ENCODE measurements at regions not wholly inside any gene's neighbourhood (a gene's known extent, or its start where the extent isn't known, plus 50 kb on each side); places are given as distances from the start of the nearest gene placed in this dataset.

GRCh38 chr6:119608994-119609393, 259.4 kb upstream of the MAN1A1 start:
- no peak for DNase-seq (ENCODE audit: low spot score)

- DNase-seq (ENCODE audit: low spot score) = no peak
Measured at GRCh38 chr6:119604124-119604523, 254.6 kb upstream of the MAN1A1 start.

DNA sequence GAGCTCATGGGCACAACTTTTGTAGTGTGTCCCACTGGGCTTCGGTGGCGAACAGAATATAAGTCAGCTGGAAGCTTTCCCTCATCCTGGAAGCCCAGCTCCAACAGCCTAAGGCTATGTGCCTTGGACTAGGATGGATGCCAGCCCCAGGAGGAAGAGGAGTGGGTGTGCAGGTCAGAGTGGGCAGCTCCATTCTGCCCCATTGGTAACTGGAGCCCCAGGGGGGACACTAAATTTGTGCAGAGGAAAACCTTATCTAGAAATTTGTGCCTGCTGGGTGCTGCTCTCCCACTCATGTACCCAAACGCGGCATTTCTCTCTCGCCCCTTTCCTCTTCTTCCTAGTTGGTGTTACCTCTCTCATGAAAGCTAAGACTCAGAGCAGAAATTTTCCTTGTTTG, 253.9 kb upstream of the MAN1A1 start:
- DNase-seq (ENCODE audit: low spot score) = no peak

- no peak for DNase-seq (ENCODE audit: low spot score)
Measured at GRCh38 chr6:119602215-119603178, 252.9 kb upstream of the MAN1A1 start.

DNA sequence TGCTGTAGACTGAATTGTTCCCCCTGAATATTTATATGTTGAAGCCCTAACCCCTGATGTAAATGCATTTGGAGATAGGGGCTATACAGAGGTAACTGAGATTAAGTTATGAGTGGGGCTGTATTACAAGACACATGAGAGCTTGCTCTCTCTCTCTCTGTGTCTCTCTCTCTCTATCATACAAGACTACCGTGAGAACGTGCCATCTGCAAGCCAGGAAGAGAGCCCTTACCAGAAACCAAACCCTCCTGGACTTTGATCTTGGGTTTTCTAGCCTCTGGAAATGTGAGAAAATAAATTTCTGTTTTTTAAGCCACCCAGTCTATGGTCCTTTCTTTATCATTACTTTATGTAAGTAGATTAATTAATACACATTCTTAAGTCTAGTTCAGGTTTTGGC, 249.3 kb upstream of the MAN1A1 start:
- no peak for DNase-seq (ENCODE audit: low spot score)

GRCh38 chr6:119594907-119595306, 245.3 kb upstream of the MAN1A1 start:
- DNase-seq (ENCODE audit: low spot score) = no peak

DNA sequence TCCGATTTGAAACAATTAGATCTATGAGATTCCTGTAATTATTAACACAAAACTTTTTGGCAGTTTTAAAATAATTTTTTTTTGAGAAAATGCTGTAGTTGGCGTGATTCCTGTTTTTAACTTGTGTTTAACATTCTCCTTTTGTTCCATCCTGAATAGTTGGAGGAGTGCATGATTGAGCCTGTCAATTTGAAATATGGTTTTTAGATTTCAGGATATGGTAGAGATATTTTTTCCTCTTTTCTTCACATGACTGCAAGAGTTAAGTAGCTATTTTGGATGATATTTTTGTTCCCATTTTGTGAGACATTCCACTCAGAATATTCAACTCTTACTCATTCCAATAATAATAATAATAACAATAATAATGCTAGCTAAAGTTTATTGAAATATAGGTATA, 241.7 kb upstream of the MAN1A1 start:
- DNase-seq (ENCODE audit: low spot score) = no peak

DNA sequence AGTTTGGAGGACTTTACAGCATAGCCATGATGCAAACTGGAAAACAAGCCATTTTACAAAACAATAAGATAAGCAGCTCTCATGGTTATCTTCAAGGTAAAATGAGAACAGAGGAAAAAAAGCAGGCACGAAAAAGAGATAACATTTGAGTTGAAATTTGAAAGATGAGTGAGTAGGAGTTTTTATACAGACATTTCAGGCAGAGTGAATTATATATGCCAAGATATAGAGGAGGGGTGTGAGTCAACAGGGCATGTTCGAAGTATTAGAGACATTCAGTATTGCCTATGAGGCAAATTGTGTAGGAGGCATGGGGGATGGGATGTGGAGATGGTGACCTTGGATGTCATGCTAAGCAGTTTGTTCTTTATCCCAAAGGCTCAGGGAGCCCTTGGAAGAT, 240.5 kb upstream of the MAN1A1 start:
- no peak for DNase-seq (ENCODE audit: low spot score)

- no peak for DNase-seq (ENCODE audit: low spot score)
Measured at GRCh38 chr6:119587537-119587936, 238.0 kb upstream of the MAN1A1 start.

DNA sequence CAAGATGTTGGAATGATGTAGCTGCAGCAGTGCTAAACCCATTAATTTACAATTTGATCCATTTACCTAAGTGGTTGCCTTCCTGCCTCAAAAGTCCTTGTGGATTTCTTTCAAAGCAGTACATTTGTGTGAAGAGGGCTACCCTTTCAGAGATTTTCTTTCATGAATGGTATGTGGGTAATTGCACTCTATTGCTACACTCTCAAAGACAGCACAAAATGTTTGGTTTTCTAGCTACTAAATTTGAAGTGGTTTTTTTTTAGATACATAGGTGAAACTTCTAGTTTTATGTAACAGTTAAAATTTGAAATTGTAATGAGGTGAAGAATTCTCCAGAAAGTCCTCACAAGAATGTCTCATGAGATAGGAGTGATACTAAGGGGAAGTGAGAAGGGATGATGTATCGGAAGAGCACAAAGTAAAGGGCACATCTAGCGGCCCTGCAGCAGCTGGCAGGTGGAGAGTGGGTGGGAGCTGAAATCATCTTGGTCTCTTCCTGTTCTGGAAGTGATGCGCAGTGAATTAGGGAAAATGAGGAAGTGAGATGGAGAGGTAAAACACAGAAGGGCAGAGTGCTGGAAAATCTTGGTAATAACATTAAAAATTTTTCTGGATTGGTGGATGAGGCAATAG, 236.8 kb upstream of the MAN1A1 start:
- no peak for DNase-seq (ENCODE audit: low spot score)

DNA sequence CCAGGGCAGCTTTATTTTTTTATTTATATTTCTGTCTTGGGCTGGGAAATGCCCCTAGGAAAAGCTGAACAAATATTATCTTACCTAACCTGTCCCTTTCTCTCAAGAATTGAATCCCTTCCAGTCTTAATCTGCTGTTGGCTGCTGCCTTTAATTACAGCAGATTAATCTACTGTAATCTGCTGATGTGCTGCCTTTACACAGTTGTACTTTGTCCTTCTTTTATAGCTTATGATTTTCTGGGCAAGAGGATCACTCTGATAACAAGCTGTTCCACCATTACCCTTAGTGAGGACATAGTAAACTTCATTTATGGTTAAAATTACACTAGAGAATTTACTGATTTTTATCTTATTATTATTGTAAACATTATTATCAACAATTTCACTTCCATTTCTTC, 234.5 kb upstream of the MAN1A1 start:
- no peak for DNase-seq (ENCODE audit: low spot score)

DNA sequence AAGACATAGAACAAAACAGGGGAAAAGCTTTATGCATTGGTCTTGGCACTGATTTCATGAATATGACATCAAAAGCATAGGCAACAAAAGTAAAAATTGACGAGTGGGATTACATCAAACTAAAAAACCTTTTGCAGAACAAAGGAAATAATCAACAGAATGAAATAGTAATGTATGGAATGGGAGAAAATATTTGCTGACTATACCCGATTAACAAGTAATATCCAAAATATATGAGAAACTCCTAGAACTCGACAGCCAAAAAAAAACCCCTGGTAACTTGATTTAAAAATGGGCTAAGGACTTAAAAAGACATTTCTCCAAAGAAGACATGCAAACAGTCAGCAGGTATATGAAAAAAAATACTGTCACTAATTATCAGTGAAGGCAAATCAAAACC, 231.7 kb upstream of the MAN1A1 start:
- DNase-seq (ENCODE audit: low spot score) = no peak

DNA sequence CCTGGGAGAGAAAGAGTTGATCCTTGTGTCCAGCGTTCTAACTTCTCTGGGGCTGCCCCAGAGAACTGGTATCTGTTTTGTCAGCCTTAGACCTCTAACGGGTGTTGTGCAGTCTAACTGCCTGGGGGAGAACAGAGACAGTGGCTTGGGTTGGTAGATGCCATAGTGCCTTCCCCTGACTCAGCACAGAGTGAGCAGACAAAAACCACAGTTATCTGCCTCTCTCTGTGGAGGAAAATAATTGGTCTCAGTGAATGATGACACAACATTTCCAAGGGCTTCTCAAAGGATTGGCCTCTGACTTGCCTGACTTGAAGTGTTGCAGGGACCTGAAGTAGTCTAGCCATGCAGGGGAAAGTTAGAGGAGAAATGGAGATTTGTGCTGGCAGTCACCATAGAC, 226.2 kb upstream of the MAN1A1 start:
- no peak for DNase-seq (ENCODE audit: low spot score)

DNA sequence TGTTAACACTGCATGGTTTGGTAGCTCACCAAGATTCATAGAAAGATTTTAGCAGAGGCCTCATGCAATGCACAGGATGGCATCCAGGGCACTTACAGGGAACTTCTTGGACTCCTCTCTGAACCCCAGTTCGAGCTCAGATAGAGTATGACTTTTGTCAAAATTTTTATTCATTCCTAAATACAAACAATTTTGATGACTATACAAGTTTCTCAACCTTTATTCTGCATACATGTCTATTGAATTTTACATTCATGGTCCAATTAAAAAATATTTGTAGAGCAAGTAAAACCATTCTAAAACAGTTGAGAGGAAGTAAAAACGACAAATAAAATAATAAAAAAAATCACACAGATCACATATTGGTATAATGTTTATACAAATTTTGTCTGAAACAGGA, 219.0 kb upstream of the MAN1A1 start:
- no peak for DNase-seq (ENCODE audit: low spot score)

GRCh38 chr6:119566546-119567260, 217.1 kb upstream of the MAN1A1 start:
- no peak for DNase-seq (ENCODE audit: low spot score)

DNA sequence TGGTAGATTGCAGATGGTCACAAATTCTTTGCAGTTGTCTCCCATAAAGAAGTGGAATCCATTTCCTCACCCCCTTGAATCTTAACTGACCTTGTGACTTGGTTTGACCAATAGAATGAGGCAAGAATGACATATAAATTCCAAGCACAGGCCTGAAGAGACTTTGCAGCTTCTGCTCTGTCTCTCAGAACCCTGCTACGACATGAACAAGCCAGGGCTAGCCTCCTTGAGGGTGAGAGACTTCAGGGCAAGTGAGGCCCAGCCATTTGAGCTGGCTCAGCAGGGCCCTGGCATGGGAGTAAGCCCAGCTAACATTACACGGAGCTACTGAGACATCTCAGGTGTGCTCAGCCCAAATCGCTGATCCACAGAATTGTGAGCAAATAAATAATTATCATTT, 216.3 kb upstream of the MAN1A1 start:
- no peak for DNase-seq (ENCODE audit: low spot score)

DNA sequence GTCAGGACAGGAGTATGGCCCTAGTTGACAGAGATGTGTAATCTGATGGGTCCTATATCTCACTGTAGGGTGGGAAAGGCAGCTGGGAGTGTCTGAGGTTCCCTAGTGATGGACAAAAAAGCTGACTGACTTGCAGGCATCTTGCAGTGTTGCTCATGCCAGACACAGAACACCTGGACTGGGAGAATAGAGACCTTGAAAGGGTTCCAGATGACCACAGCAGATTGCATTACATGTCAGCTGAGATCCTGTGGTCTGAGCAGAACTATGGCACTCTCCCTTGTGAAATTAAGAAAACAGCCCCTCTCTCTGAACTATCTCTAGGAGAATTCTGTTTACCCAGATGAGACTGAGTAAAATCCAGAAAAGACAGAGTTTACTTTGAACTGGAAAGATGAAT, 212.6 kb upstream of the MAN1A1 start:
- no peak for DNase-seq (ENCODE audit: low spot score)

DNA sequence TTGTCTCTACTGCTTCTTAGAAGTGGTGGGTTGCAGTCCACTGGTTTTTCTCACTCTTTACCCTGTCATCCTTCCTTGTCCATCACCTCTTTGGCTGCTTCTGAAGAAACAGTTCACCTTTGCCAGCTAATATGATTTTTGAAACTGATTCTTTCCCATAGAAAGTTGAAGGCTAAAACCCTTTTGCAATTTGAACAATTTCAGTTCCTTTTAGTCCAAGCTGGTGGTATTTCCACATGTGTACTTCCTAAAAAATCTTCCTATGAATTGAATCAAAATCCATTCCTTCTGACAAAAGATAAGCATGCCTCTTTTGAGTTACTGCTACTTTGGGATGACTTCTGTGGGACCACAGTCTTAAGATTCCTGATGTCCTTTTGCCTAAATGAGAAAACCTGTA, 210.0 kb upstream of the MAN1A1 start:
- DNase-seq (ENCODE audit: low spot score) = no peak

GRCh38 chr6:119557239-119557638, 207.7 kb upstream of the MAN1A1 start:
- DNase-seq (ENCODE audit: low spot score) = no peak

DNA sequence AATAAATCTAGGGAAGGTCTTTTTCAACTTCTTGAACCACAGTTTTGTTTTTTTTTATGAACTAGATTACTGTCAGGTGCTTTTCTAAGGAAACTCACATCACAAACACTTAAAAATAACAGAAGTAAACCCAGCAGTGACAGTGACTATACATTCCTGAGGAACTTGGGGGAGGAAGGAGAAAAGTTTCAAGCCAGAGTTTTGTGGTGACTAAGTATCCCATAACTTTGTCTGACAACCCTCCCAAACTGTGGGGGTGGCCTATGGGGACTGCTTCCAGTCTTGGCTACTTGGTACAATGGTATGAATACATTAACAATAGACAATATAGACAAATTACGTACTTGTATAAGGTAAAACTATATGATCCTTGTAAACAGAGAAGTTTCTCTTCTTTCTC, 202.5 kb upstream of the MAN1A1 start:
- no peak for DNase-seq (ENCODE audit: low spot score)

GRCh38 chr6:119547024-119547423, 197.5 kb upstream of the MAN1A1 start:
- no peak for DNase-seq (ENCODE audit: low spot score)

DNA sequence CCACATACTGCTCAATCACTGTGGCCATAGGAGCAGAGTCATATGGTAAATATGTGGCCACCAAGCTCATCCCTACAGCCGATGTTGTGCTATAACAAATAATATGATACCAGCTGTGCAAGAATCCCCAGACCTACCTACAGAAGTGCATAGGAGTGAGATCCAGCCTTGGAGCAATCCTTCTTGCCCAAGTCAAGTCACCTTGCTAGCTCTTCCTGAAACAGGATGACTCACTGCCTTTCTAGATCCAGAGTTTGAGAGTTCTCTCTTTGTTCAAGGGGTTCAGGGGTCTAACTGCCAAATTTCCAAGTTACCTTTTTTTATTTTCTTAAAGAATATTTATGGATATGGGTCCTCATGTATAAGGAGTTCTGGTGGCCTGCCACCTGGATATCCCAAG, 195.7 kb upstream of the MAN1A1 start:
- DNase-seq (ENCODE audit: low spot score) = no peak

Data from ureter (tissue), 1 donor.